ENCODE measurements at regions not wholly inside any gene's neighbourhood (a gene's known extent, or its start where the extent isn't known, plus 50 kb on each side); places are given as distances from the start of the nearest gene placed in this dataset.
"Not testable (repeated sequence)": the region's sequence is repeated elsewhere in the genome, so short reads cannot be mapped to it uniquely, and the experiment has no call there.

DNA sequence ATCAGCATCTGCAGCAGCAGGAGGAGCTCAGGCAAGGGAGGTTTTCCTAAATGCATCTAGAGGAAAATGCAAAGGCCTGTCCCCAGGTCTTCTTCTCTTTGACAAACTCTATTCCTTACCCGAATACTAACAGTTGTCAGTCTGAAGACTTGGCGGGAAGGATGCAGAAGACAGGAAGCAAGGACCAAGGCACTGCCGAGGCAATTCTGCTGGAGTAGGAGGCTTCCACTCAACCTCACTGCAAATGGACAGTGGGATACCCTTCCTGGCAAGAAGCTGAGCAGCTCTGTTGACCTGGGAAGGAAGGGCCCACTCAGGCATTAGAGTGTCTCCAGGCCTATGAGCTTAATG lies 373.0 kb downstream of the CCSER2 start:
- DNase-seq (ENCODE audit: low spot score), result no peak

DNA sequence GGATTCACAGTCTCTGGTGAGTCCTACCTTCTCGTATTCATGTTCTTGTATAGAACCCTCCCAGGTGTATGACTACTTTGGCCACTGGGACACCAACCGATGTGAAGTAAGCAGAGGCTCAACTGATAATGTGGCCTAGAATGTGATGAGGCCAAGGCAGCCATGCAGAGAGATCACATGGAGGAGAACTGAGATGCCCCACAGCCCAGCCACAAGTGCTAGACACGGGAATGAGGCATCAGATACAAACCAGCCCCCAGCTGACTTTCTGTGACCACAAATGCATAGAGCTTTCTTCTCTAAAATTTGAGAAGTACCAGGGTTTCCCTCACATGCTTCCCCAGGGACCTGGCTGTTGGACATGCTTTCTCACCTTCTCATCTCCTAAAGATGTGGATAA lies 375.7 kb downstream of the CCSER2 start:
- no peak for DNase-seq (ENCODE audit: low spot score)

DNA sequence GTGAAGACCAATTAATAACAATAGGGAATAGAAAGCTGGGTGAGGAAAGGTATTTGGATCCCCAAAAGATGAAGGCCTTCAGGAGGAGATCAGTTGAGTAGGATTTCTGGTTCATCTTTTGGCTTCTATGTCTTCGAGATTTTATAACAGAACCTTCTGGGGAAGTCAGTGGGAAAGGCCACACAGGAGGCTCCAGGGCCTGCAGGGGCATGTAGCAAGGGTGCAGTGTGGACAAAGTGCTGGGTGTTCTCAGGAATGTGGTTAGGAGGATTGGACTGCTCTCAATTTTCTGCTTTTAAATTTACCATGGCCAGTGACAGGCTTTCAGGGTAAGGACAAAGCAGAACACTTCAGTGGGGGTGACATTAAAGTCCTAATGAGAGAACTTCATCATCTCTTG lies 378.0 kb downstream of the CCSER2 start:
- no peak for DNase-seq (ENCODE audit: low spot score)

DNA sequence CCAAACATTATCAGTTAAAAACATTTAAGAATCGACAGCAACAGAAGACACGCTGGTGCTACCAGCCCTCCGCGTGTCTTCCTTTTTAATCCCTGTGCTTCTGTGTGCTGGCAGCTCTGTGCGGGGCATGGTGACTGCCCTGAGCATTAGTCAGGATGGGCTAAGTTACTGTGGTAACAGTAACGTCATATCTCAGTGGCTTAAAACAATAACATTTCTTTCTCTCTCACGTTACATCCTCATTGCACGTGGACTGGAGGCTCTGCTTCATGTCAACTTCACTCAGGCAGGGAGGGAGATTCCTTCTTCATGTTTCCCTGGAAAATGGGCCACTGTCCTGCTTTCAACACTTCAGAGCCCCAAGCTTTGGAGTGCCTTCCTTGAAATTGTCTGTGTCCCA lies 378.5 kb downstream of the CCSER2 start:
- no peak for DNase-seq (ENCODE audit: low spot score)

DNA sequence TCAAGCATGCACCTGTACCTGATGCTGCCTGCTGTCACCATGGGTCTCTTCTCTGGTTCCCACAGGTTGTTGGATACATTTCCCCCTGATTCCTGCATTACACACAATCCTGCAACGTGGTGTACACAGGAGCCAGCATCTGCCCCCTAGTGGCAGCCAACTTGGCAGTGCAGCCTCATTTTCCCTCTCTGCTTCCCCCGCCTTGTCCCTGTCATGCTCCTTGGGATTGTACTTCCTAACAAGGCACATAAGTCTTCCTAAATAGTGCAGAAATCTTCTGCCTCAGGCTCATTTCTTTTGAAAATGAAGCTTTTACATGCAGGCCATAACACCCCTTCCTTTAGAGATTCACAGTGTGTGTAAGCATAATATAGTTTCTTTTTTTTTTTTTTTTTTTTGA lies 387.5 kb downstream of the CCSER2 start:
- peak; percentile 0 for DNase-seq (ENCODE audit: low spot score)

DNA sequence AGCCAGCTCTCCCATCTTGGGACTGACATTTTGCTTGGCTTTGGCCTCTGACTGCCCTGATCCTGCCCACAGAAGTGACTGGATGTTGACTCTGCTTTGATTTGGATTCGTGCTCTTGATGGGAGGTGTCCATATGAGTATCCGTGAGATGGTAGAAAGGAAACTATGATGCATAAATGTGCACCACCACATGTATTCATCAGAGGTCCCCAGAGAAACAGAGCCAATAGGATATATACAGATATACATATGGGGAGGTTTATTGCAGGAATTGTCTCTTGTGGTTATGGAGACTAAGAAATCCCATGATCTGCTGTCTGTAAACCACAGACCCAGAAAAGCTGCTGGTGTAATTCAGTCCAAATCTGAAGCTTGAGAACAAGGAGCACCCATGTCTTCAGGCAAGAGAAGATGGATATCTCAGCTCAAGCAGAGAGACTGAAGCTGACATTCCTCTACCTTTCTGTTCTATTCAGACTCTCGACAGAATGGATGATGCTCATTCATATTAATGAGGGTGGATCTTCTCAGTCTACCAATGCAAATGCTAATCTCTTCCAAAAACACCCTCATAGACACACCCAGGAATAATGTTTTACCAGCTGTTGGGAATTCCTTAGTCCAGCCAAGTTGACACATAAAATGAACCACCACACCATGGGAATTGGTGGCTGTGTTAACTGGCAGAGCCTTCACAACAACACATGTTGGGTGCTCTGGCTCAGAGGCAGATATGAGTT lies 390.7 kb downstream of the CCSER2 start:
- no peak for DNase-seq (ENCODE audit: low spot score)

DNA sequence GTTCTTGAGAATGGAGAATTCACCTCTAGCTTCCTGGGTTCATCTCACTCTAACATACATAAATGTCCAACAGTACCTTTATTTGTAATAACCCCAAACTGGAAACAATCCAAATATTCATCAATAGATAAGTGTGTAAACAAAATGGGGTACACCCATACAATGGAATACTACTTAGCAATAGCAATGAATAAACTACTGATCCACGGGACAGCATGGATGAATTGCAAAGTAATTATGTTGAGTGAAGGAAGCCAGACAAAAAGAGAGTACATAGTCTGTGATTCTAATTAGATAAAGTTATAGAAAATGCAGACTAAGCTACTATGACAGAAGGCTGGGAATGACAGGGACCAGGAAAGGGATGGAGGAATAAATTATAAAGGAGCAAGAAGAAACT lies 391.3 kb downstream of the CCSER2 start:
- DNase-seq (ENCODE audit: low spot score), result no peak

DNA sequence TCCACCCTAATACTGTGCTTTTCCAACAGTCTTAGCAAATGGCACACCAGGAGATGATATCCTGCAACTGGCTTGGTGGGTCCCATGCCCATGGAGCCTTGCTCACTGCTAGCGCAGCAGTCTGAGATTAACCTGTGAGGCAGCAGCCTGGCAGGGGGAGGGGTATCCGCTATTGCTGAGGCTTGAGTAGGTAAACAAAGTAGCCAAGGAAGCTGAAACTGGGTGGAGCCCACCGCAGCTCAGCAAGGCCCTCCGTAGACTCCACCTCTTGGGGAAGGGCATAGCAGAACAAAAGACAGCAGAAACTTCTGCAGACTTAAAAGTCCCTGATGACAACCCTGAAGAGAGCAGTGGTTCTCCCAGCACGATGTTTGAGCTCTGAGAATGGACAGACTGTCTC lies 399.0 kb downstream of the CCSER2 start:
- DNase-seq (ENCODE audit: low spot score), result no peak

DNA sequence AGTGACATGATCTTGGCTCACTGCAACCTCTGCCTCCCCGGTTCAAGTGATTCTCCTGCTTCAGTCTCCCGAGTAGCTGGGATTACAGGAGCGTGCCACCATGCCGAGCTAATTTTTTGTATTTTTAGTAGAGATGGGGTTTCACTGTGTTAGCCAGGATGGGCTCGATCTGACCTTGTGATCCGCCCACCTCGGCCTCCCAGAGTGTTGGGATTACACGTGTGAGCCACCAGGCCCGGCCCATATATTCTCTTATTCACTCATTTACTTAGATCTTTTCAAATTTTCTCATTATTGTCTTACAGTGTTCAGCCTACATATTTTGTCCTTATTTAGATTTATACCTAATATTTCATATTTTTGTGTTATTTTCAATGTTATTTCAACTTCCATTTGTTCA lies 410.7 kb downstream of the CCSER2 start:
- not testable (repeated sequence) for DNase-seq (ENCODE audit: low spot score)

DNA sequence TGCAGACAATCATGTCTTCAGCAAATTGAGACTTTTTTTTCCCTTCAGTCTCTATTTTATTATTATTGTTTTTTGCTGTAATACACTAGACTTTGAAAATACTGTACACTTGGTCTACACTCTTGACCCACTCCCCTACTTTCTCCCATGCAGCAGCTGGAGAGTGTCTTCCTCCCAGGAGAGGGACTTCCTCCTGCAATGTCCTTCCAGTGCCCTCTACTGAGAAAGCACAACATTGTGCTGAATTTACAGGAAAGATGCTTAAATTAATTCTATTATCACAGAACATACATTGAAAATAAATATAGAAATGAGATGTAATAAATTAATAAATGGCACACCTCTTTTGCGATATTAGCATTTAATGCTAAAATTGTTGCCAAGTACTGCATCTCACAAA lies 411.3 kb downstream of the CCSER2 start:
- no peak for DNase-seq (ENCODE audit: low spot score)

DNA sequence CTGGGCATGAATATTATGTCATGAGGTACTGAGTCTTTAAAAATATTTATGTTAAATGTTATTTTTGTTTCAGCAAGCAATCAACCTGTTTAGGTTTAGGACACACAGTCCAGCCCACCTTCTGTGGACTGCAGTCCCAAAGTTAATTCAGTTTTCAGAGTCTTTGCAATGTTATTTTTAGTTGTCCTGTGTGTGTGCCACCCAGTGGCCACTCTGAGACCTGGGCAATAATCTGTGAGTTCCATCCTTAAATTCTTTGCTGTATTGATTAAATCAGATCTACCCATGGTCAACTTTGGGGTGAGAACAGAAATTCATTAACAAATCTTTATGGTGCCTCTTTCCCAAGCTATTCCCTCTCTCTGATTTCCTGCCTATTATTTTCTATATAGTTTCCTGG lies 415.1 kb downstream of the CCSER2 start:
- no peak for DNase-seq (ENCODE audit: low spot score)

DNA sequence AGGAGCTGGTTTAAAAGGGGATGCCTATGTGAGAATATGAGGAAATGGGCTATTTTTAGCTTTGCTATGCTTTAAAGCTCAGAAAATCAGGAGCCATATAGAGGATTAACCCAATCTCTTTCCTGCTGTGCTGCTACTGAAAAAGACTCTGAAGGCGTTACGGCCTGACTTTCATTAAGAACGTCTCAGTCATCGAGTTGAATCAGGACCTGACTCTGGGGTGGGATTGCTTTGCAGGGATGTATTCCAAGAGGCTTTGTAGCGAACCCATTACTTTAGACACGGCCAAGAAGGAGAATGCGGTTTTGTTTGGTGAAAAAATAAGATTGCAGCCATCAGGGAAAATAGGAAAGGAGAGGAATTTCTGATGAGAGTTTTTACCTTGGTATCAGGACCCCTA lies 426.9 kb downstream of the CCSER2 start:
- no peak for DNase-seq (ENCODE audit: low spot score)

DNA sequence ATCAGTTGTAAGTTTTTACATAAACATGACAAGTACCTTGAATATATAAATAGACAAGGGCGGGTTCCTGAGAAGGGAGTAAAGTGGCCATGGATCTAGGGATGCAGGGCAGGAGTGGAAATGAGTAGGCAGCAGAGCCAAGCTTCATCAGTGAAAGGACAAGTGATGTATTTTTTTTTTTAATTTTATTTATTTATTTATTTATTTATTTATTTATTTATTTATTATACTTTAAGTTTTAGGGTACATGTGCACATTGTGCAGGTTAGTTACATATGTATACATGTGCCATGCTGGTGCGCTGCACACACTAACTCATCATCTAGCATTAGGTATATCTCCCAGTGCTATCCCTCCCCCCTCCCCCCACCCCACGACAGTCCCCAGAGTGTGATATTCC lies 428.3 kb downstream of the CCSER2 start:
- not testable (repeated sequence) for DNase-seq (ENCODE audit: low spot score)

DNA sequence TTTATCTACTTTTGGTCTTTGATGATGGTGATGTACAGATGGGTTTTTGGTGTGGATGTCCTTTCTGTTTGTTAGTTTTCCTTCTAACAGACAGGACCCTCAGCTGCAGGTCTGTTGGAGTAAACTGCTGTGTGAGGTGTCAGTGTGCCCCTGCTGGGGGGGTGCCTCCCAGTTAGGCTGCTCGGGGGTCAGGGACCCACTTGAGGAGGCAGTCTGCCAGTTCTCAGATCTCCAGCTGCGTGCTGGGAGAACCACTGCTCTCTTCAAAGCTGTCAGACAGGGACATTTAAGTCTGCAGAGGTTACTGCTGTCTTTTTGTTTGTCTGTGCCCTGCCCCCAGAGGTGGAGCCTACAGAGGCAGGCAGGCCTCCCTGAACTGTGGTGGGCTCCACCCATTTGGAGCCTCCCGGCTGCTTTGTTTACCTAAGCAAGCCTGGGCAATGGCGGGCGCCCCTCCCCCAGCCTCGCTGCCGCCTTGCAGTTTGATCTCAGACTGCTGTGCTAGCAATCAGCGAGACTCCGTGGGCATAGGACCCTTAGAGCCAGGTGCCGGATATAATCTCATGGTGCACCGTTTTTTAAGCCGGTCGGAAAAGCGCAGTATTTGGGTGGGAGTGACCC lies 433.7 kb downstream of the CCSER2 start:
- DNase-seq (ENCODE audit: low spot score), result not testable (repeated sequence)

DNA sequence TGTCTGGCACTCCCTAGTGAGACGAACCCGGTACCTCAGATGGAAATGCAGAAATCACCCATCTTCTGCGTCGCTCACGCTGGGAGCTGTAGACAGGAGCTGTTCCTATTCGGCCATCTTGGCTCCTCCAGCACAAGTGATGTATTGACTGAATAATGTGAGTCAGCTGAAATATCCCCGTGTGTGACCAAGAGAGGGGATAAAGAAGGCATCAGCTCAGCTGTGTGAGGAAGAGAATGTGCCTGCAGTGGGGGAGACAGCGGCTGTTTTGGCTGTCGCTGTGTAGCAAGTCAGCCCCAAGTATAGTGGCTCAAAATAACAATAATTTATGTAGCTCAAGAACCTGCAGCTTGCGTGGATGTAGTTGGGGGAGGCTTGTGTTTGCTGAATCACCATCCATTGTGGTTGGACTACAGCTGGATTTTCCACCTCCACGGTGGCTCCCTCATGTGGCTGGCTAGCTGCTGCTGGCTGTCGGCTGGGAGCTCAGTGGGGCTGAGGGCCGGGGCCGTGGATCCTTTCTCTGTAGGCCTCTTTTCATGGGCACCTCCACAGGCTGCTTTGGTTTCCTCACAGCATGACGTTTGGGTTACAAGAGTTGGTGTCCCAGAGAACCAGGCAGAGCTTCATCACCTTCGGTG lies 434.5 kb downstream of the CCSER2 start:
- DNase-seq (ENCODE audit: low spot score), result no peak

DNA sequence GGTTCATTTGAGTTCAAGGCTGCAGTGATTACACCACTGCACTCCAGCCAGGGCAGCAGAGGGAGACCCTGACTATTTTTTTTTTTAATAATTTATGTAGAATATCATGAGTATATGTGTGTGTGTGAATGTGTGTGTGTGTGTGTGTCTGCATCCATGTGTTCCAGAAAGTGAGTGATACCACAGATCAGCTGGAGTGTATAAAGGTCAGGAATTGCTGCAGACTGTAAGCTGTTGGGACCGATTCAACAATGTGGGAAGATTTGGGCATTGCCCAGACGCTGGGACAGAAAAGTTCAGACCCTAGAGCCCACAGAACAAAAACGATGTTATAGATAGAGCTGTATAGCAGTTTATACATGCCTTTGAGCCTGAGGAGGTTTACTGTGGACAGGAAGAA lies 435.6 kb downstream of the CCSER2 start:
- DNase-seq (ENCODE audit: low spot score), result no peak

DNA sequence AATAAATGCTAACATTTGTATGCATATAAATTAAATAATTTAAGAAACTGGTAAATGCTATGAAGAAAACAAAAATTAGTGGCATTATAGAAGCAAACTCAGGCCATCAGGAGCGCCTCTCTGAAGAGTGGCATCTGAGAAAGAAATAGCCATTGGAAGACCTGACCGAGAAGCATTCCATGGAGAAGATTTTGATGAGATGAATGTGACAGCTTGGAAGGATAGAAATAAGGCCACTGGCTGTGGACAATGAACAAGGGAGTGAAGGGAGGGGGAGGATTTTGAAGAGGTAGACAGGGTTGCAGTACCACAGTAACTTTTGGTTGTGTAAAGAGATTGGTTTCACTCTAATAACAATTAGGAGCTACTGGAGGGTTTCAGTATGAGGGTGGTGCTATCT lies 436.7 kb downstream of the CCSER2 start:
- DNase-seq (ENCODE audit: low spot score), result no peak

DNA sequence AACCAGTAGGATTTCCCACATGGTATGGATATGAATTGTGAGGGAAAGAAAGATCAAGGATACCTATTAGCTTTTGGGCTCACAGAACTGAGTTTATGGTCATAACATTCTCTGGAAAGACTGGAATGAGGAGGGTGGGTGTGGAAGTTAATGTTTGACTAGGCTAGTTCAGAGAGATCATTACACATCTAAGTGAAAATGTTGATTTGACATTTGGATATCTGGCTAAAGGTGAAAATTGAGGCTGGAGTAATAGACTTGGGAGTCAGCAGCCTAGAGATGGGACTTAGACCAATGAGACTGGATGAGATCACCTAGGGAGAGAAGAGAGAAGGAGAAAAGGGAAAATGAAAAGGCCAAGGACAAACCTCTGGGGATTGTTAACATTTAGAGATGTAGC lies 437.3 kb downstream of the CCSER2 start:
- no peak for DNase-seq (ENCODE audit: low spot score)

DNA sequence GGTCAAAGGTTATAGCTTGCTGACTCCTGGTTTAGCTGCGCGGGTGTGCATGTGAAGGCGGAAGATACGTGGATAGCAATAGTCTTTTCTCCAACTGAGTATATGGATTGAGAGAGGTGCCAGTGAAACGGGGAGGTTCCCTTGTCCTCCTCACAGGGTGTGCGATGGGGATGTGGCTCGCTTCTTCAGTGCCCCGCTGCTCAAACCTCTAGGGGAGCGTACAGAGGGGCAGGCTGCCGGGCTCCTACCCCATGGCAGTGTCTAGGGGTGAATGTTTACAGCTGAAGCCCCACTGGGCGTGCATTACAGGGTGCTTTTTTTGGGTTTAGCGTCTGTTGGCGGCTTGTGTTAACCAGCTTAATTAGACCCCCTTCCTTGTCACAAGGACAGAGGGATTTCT lies 438.5 kb downstream of the CCSER2 start:
- no peak for DNase-seq (ENCODE audit: low spot score)

DNA sequence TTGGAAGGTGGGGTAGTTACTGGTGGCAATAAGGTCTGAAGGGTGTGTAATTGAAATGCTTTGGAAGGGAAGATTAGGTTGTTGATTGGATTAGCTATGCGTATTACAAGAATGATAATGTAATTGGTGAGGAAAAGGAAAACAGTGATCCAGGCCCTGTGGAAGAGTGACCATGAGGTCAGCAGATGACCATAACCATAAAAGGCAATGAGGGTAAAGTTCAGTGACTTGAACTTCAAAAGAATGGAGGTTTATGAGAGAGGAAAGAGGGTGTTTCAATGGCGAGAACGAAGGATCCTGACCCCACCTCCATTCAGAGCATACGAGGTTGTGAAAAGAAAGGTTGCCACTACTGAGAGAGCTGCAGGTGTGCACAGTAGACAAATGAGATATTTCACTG lies 439.7 kb downstream of the CCSER2 start:
- DNase-seq (ENCODE audit: low spot score), result no peak

DNA sequence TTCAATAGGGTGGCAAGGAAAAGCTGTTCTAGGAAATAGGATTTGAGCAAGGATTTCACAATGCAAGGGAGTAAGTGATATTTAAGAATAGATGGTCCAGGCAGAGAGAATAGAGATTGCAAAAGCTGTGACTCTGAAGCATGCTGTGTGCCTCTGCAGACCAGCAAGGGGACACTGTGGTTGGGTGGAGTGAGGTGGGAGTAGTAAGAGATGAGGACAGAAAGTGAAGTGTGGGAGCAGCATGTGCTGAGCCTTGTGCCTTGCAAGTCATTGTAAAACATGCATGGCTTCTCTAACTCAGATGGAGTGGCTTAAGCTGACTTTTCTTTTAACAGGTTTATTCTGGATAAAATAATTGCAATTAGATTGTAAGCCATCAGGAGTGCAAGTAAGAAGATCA lies 442.4 kb downstream of the CCSER2 start:
- no peak for DNase-seq (ENCODE audit: low spot score)

DNA sequence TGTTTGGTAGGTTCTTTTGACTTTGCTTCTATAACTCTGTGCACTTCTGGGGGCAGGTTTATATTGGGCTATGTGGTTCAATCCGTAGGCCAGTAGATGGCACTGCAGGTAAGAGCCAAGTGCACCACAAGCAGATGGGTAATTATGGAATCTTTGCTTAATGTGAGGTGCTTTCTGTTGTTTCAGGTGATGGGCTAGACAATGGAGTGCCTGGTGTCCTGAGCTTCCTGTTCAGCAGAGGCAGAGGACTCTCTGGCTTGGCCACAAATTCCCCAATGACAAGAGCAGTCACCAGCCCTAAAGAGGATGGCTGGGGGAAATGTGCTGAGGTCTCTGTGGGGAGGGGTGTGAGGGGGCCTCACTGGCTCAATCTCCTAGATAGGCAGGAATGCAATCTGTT lies 455.0 kb downstream of the CCSER2 start:
- peak; percentile 16 for DNase-seq (ENCODE audit: low spot score)

DNA sequence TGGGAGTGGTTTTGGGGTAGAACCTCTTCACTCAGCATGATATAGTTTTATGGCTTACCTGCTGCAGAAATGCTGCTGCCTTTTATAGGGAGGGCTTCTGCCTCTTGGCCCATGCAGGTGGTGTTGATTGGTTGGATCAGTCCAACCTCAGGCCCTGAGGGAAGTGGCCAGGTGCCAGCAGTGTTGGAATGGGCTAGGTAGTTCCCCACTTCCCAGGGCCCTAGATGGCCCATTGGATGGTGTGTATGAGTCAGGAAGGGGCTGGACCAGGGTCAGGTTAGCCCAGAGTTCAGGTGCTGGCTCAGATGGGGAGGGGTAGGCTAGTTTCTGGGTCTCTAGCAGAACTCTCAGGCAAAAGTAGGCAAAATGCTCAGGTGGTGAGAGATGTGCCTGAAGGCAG lies 455.5 kb downstream of the CCSER2 start:
- no peak for DNase-seq (ENCODE audit: low spot score)

DNA sequence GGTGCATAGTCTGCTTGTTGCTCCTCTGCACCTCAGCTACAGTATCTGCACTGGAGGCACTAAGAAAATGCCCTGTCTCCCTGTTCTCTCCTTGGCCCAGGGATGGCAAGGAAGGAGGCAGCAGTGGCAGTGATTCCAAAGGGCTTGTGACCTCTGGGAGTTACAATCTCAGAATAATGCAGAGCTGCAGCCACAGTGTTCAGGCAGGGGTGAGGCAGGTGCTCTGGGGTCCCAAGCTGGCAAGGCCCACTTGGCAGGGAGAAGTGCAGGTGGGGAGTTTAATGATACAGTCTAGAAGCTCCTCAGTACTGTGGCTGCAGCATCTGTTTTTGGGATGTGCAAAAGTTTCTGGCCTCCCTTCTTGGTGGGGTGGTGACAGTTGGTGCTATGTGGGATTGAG lies 456.4 kb downstream of the CCSER2 start:
- DNase-seq (ENCODE audit: low spot score), result no peak

Measured in kidney capillary endothelial cell (primary cell).